H9 (cell line): ENCODE measurements at regions not wholly inside any gene's neighbourhood (a gene's known extent, or its start where the extent isn't known, plus 50 kb on each side); places are given as distances from the start of the nearest gene placed in this dataset.

Experiments
- DNase-seq: peaks from one replicate; pipeline ENCODE4 v3.0.0-alpha.2; 2017
- H2AFZ ChIP-seq: one replicate; pipeline ENCODE4 v1.6.1; 2013; ENCODE audit warnings: mild to moderate bottlenecking, low read length, control low read depth, moderate library complexity
- H2AK5ac ChIP-seq: 2 replicates; pipeline ENCODE4 v1.6.1; 2013; ENCODE audit warnings: low read length, control low read depth, mixed read lengths; ENCODE audit not compliant: insufficient read length
- H2BK120ac ChIP-seq: one replicate; pipeline ENCODE4 v1.6.1; 2013; ENCODE audit warnings: low read depth, mild to moderate bottlenecking, low read length, control low read depth, inconsistent platforms; ENCODE audit not compliant: poor library complexity, severe bottlenecking
- H2BK12ac ChIP-seq: 2 replicates; pipeline ENCODE4 v1.6.1; 2013; ENCODE audit warnings: low read length, control low read depth, mixed read lengths, low read depth; ENCODE audit not compliant: insufficient read length
- H2BK15ac ChIP-seq: 2 replicates; pipeline ENCODE4 v1.6.1; 2013; ENCODE audit warnings: low read depth, low read length, control low read depth
- H2BK20ac ChIP-seq: one replicate; pipeline ENCODE4 v1.6.1; 2013; ENCODE audit warnings: low read depth, mild to moderate bottlenecking, low read length, control low read depth, inconsistent platforms; ENCODE audit not compliant: poor library complexity, severe bottlenecking
- H2BK5ac ChIP-seq: 2 replicates; pipeline ENCODE4 v1.6.1; 2013; ENCODE audit warnings: low read length, control low read depth, mixed read lengths; ENCODE audit not compliant: insufficient read length
- H3K14ac ChIP-seq: 2 replicates; pipeline ENCODE4 v1.6.1; 2013; ENCODE audit warnings: low read length, control low read depth; ENCODE audit not compliant: insufficient read depth
- H3K18ac ChIP-seq: 2 replicates; pipeline ENCODE4 v1.6.1; 2013; ENCODE audit warnings: low read depth, mild to moderate bottlenecking, mixed read lengths, low read length, control low read depth; ENCODE audit not compliant: insufficient read length
- H3K23ac ChIP-seq: 2 replicates; pipeline ENCODE4 v1.6.1; 2013; ENCODE audit warnings: low read length, control low read depth, mixed read lengths, low read depth; ENCODE audit not compliant: insufficient read length
- H3K23me2 ChIP-seq: 2 replicates; pipeline ENCODE4 v1.6.1; 2013; ENCODE audit warnings: low read depth, mild to moderate bottlenecking, mixed read lengths, low read length, control low read depth; ENCODE audit not compliant: insufficient read length, poor library complexity, severe bottlenecking
- H3K27ac ChIP-seq: 2 replicates; pipeline ENCODE4 v1.5.1; 2013; ENCODE audit warnings: low read length, control low read depth, mixed read lengths, low read depth; ENCODE audit not compliant: insufficient read length
- H3K27me3 ChIP-seq: 2 replicates; pipeline ENCODE4 v1.6.1; 2013; ENCODE audit warnings: low read length, control low read depth, inconsistent platforms; ENCODE audit not compliant: insufficient read depth
- H3K4ac ChIP-seq: 2 replicates; pipeline ENCODE4 v1.6.1; 2013; ENCODE audit warnings: low read depth, mild to moderate bottlenecking, control low read depth, inconsistent platforms, low read length, moderate library complexity
- H3K4me1 ChIP-seq: 2 replicates; pipeline ENCODE4 v1.6.1; 2013; ENCODE audit warnings: low read length, control low read depth, inconsistent platforms; ENCODE audit not compliant: insufficient read depth
- H3K4me2 ChIP-seq: 2 replicates; pipeline ENCODE4 v1.6.1; 2013; ENCODE audit warnings: low read length, control low read depth, mixed read lengths; ENCODE audit not compliant: insufficient read length, insufficient read depth
- H3K56ac ChIP-seq: 2 replicates; pipeline ENCODE4 v1.6.1; 2013; ENCODE audit warnings: low read depth, mild to moderate bottlenecking, mixed read lengths, low read length, control low read depth; ENCODE audit not compliant: insufficient read length
- H3K79me1 ChIP-seq: 2 replicates; pipeline ENCODE4 v1.6.1; 2013; ENCODE audit warnings: low read depth, mild to moderate bottlenecking, moderate library complexity, low read length, control low read depth, inconsistent platforms; ENCODE audit not compliant: insufficient read depth, poor library complexity, severe bottlenecking
- H3K79me2 ChIP-seq: 2 replicates; pipeline ENCODE4 v1.6.1; 2013; ENCODE audit warnings: low read length, control low read depth, inconsistent platforms; ENCODE audit not compliant: insufficient read depth
- H3K9ac ChIP-seq: 2 replicates; pipeline ENCODE4 v1.6.1; 2013; ENCODE audit warnings: low read length, control low read depth, mixed read lengths; ENCODE audit not compliant: insufficient read length; ENCODE audit errors: extremely low read depth
- H3K9me3 ChIP-seq: one replicate; pipeline ENCODE4 v1.6.1; 2013; ENCODE audit warnings: low read depth, low read length, inconsistent platforms; ENCODE audit not compliant: control insufficient read depth
- H3T11ph ChIP-seq: one replicate; pipeline ENCODE4 v1.6.1; 2013; ENCODE audit warnings: mild to moderate bottlenecking, low read length, control low read depth, inconsistent platforms
- H4K20me1 ChIP-seq: one replicate; pipeline ENCODE4 v1.6.1; 2013; ENCODE audit not compliant: control insufficient read depth, insufficient read length, insufficient read depth
- H4K5ac ChIP-seq: 2 replicates; pipeline ENCODE4 v1.6.1; 2013; ENCODE audit warnings: low read depth, mild to moderate bottlenecking, mixed read lengths, low read length, control low read depth; ENCODE audit not compliant: insufficient read length
- H4K8ac ChIP-seq: replicated peaks from 2 replicates; pipeline ENCODE4 v1.6.1; 2013; ENCODE audit warnings: low read length, control low read depth, mixed read lengths, low read depth; ENCODE audit not compliant: insufficient read length
- H4K91ac ChIP-seq: 2 replicates; pipeline ENCODE4 v1.6.1; 2013; ENCODE audit warnings: low read depth, mild to moderate bottlenecking, moderate library complexity, mixed read lengths, low read length, control low read depth; ENCODE audit not compliant: insufficient read length
- H3K27ac Mint-ChIP-seq, 3 experiments: 2 replicates in 2 of 3; 3 replicates in 1 of 3; pipeline ENCODE4 v1.8.0; 2020 to 2021; ENCODE audit warnings: mixed read lengths in 3 of 3, mild to moderate bottlenecking in 1 of 3, moderate library complexity in 1 of 3
- H3K27me3 Mint-ChIP-seq: 2 replicates; pipeline ENCODE4 v1.8.0; 2021; ENCODE audit warnings: low read depth, mild to moderate bottlenecking, moderate library complexity, mixed read lengths
- H3K36me3 Mint-ChIP-seq, 3 experiments: 2 replicates in 2 of 3; 3 replicates in 1 of 3; pipeline ENCODE4 v1.8.0; 2020 to 2021; ENCODE audit warnings: low read depth in 3 of 3, mixed read lengths in 3 of 3; ENCODE audit not compliant: insufficient read depth in 1 of 3
- H3K4me1 Mint-ChIP-seq, 2 experiments: 2 replicates each; pipeline ENCODE4 v1.8.0; 2020; ENCODE audit warnings: mixed read lengths in 2 of 2
- H3K4me3 Mint-ChIP-seq, 2 experiments: 2 replicates in 1 of 2; 3 replicates in 1 of 2; pipeline ENCODE4 v1.8.0; 2020 to 2021; ENCODE audit warnings: mild to moderate bottlenecking in 2 of 2, mixed read lengths in 2 of 2, moderate library complexity in 1 of 2
- H3K9me3 Mint-ChIP-seq, 2 experiments: 2 replicates in 1 of 2; 3 replicates in 1 of 2; pipeline ENCODE4 v1.8.0; 2020; ENCODE audit warnings: mild to moderate bottlenecking in 2 of 2, mixed read lengths in 2 of 2, moderate library complexity in 1 of 2
- CTCF ChIP-seq: fragments of 200-600 bp; sonication (generic); conservative IDR thresholded peaks from 3 replicates; pipeline ENCODE4 v1.8.0; 2021; ENCODE audit warnings: antibody characterized with exemption, mild to moderate bottlenecking
- WGBS: extraction: QIAGEN DNeasy Blood & Tissue Kit; methylation state at CpG from one replicate; pipeline ENCODE4 v1.1.7; 2013; ENCODE audit warnings: missing lambda C conversion rate, low lambda C conversion rate, mixed read lengths; ENCODE audit not compliant: insufficient read length; ENCODE audit errors: extremely low coverage; 5-methylcytosine and 5-hydroxymethylcytosine counted together

GRCh38 chr7:131897016-131897789 lies 340.8 kb upstream of the PODXL start:
- no peak overlapping the region for H2BK5ac ChIP-seq
- no peak for TF ChIP-seq CTCF
- no peak overlapping the region for H3K4me2 ChIP-seq
- peaks cover 29 to 32% of the 10 kb centered on the region in 2 experiments for H3K4me1 Mint-ChIP-seq
- H3K9me3 Mint-ChIP-seq, result peaks cover 0 to 2% of the 10 kb centered on the region in 2 experiments; a peak in 1 of 5 replicates
- no peak overlapping the region for H3K27ac ChIP-seq
- no peak overlapping the region for H2BK15ac ChIP-seq
- H4K8ac ChIP-seq, result no peak overlapping the region
- H3K79me1 ChIP-seq, result no peaks in the 10 kb centered on the region
- no peaks in the 10 kb centered on the region for H3K23me2 ChIP-seq
- H3K4ac ChIP-seq, result no peak overlapping the region
- H2BK12ac ChIP-seq, result no peak overlapping the region
- no peaks in the 10 kb centered on the region for H3K27me3 ChIP-seq
- H3K23ac ChIP-seq, result no peak overlapping the region
- H3K27ac Mint-ChIP-seq, result peak overlapping the region in 1 of 3 experiments; percentile 74; a peak in 3 of 7 replicates
- peak overlapping the region; percentile 51; the same call in 1 of the 2 replicates for H3K14ac ChIP-seq
- no peak overlapping the region for H2BK20ac ChIP-seq
- no CpG with 5 or more reads among the region's 6 CpGs for WGBS
- H4K5ac ChIP-seq, result no peak overlapping the region
- H3T11ph ChIP-seq, result no peak overlapping the region
- H3K79me2 ChIP-seq, result no peaks in the 10 kb centered on the region
- H3K18ac ChIP-seq, result peak overlapping the region; percentile 36
- no peak overlapping the region for H2BK120ac ChIP-seq
- H4K20me1 ChIP-seq, result no peaks in the 10 kb centered on the region
- H3K9ac ChIP-seq, result no peak overlapping the region
- H3K4me1 ChIP-seq, result peaks cover 3% of the 10 kb centered on the region; the same call in 1 of the 2 replicates
- H2AK5ac ChIP-seq, result no peak overlapping the region
- H3K56ac ChIP-seq, result no peak overlapping the region
- H3K27me3 Mint-ChIP-seq, result peaks cover 53% of the 10 kb centered on the region
- H3K36me3 Mint-ChIP-seq, result peaks cover 0 to 2% (median 0%) of the 10 kb centered on the region in 3 experiments; a peak in 2 of 7 replicates
- H3K4me3 Mint-ChIP-seq, result peak overlapping the region; percentile 12 to 21; a peak in 1 of 5 replicates
- peak overlapping the region; percentile 51 for H4K91ac ChIP-seq
- H3K9me3 ChIP-seq, result no peaks in the 10 kb centered on the region
- peak; percentile 54 for DNase-seq
- no peak overlapping the region for H2AFZ ChIP-seq
